ENCODE measurements at regions not wholly inside any gene's neighbourhood (a gene's known extent, or its start where the extent isn't known, plus 50 kb on each side); places are given as distances from the start of the nearest gene placed in this dataset.

DNA sequence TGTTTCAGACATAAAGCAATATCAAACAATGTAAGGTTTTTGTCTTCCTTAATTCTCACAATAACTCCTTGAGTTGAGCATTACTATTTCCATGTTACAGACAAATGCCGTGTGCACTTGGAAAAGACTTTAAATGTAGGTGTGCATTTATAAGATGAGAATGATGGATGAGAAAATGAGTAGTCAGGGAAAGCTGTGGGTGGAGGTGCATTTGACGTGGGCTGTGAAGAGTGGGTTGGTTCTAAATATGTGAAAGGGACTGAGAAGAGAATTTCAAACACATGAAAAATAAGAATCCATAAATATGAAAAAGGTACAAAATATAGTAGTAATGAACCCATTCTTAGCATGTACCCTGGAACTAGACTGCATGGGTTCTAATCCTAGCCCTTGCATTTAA, 171.6 kb upstream of the PPP2R2B start:
- no CpG with 5 or more reads among the region's 2 CpGs for WGBS (ENCODE audit: insufficient coverage)
- Histone ChIP-seq H4K20me1 (ENCODE audit: insufficient read depth, low read length) (no peaks in the 10 kb centered on the region), H3K9ac (ENCODE audit: insufficient read depth, low read length, poor library complexity, severe bottlenecking) (no peak overlapping the region), H3K9me3 (replicated peaks in 1 of 2; ENCODE audit: control insufficient read depth in 1 of 2, insufficient read depth in 1 of 2, low read length in 2 of 2) (no peaks in the 10 kb centered on the region), H3K4me1 (ENCODE audit: control insufficient read depth in 1 of 2, insufficient read depth in 2 of 2, low read length in 2 of 2) (no peaks in the 10 kb centered on the region), H3K27me3 (ENCODE audit: control insufficient read depth in 2 of 2, insufficient read depth in 2 of 2, low read length in 2 of 2) (no peaks in the 10 kb centered on the region), H3K36me3 (replicated peaks in 1 of 2; ENCODE audit: control insufficient read depth in 1 of 2, insufficient read depth in 2 of 2, low read length in 2 of 2) (no peaks in the 10 kb centered on the region), H3K27ac (ENCODE audit: low read depth in 1 of 2, low read length in 2 of 2) (no peak overlapping the region), H3K4me2 (replicated peaks; ENCODE audit: extremely low read depth, low read length, poor library complexity, severe bottlenecking) (no peak overlapping the region), H3K79me2 (ENCODE audit: insufficient read depth, low read length) (no peaks in the 10 kb centered on the region), H2AFZ (ENCODE audit: insufficient read depth, low read depth, low read length, poor library complexity, severe bottlenecking) (no peak overlapping the region), H3K4me3 (replicated peaks in 1 of 3; ENCODE audit: low read depth in 2 of 3, low read length in 3 of 3) (no peak overlapping the region)
- Mint-ChIP-seq H3K27me3 (ENCODE audit: low read depth in 3 of 3) (peaks cover 0 to 6% (median 2%) of the 10 kb centered on the region in 3 donors), H3K4me3 (no peak overlapping the region), H3K4me1 (no peaks in the 10 kb centered on the region), H3K9me3 (no peaks in the 10 kb centered on the region), H3K27ac (no peak overlapping the region), H3K36me3 (no peaks in the 10 kb centered on the region)
- TF ChIP-seq, protein P1, sequence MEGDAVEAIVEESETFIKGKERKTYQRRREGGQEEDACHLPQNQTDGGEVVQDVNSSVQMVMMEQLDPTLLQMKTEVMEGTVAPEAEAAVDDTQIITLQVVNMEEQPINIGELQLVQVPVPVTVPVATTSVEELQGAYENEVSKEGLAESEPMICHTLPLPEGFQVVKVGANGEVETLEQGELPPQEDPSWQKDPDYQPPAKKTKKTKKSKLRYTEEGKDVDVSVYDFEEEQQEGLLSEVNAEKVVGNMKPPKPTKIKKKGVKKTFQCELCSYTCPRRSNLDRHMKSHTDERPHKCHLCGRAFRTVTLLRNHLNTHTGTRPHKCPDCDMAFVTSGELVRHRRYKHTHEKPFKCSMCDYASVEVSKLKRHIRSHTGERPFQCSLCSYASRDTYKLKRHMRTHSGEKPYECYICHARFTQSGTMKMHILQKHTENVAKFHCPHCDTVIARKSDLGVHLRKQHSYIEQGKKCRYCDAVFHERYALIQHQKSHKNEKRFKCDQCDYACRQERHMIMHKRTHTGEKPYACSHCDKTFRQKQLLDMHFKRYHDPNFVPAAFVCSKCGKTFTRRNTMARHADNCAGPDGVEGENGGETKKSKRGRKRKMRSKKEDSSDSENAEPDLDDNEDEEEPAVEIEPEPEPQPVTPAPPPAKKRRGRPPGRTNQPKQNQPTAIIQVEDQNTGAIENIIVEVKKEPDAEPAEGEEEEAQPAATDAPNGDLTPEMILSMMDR (IDR thresholded peaks at IDR 0.05), result no peak
- intact Hi-C loops (cut with micrococcal nuclease), result no loop called here
- DNase-seq, result no peak

DNA sequence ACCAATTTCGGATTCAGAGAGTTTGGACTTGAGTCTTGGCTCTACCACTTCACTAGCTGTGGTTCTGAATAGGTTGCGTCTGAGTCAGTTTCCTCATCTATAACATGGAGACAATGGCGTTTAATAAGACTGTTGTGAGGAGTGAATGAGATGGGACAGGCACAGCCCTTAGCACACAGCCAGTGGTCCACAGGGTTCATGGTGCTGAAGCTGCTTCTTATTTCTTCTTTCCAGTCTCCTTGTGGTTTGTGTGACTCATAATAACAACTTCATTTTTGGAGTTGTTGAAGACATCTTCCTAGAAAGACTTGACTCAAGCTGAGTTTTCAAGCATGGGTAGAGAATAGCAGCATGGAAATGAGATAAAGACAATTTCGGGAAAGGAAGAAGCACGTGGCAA, 172.6 kb upstream of the PPP2R2B start:
- Histone ChIP-seq H3K79me2 (ENCODE audit: insufficient read depth, low read length) (no peaks in the 10 kb centered on the region), H3K27ac (ENCODE audit: low read depth in 1 of 2, low read length in 2 of 2) (no peak overlapping the region), H4K20me1 (ENCODE audit: insufficient read depth, low read length) (no peaks in the 10 kb centered on the region), H3K4me3 (replicated peaks in 1 of 3; ENCODE audit: low read depth in 2 of 3, low read length in 3 of 3) (no peak overlapping the region), H3K27me3 (ENCODE audit: control insufficient read depth in 2 of 2, insufficient read depth in 2 of 2, low read length in 2 of 2) (no peaks in the 10 kb centered on the region), H3K9me3 (replicated peaks in 1 of 2; ENCODE audit: control insufficient read depth in 1 of 2, insufficient read depth in 1 of 2, low read length in 2 of 2) (no peaks in the 10 kb centered on the region), H3K4me2 (replicated peaks; ENCODE audit: extremely low read depth, low read length, poor library complexity, severe bottlenecking) (no peak overlapping the region), H3K9ac (ENCODE audit: insufficient read depth, low read length, poor library complexity, severe bottlenecking) (no peak overlapping the region), H2AFZ (ENCODE audit: insufficient read depth, low read depth, low read length, poor library complexity, severe bottlenecking) (no peak overlapping the region), H3K4me1 (ENCODE audit: control insufficient read depth in 1 of 2, insufficient read depth in 2 of 2, low read length in 2 of 2) (no peaks in the 10 kb centered on the region), H3K36me3 (replicated peaks in 1 of 2; ENCODE audit: control insufficient read depth in 1 of 2, insufficient read depth in 2 of 2, low read length in 2 of 2) (no peaks in the 10 kb centered on the region)
- H3K9me3 Mint-ChIP-seq, result no peaks in the 10 kb centered on the region
- H3K4me1 Mint-ChIP-seq, result no peaks in the 10 kb centered on the region
- H3K27ac Mint-ChIP-seq, result no peak overlapping the region
- peaks cover 0 to 6% (median 2%) of the 10 kb centered on the region in 3 donors for H3K27me3 Mint-ChIP-seq (ENCODE audit: low read depth in 3 of 3)
- no peak for DNase-seq
- H3K36me3 Mint-ChIP-seq, result no peaks in the 10 kb centered on the region
- TF ChIP-seq, protein P1 (IDR thresholded peaks at IDR 0.05), result no peak
- intact Hi-C loops (cut with micrococcal nuclease), result no loop called here
- no peak overlapping the region for H3K4me3 Mint-ChIP-seq
- WGBS (ENCODE audit: insufficient coverage), result 100% methylated on average over 1 of the region's 5 CpGs

Data from CD14-positive monocyte (primary cell).